ENCODE measurements at regions not wholly inside any gene's neighbourhood (a gene's known extent, or its start where the extent isn't known, plus 50 kb on each side); places are given as distances from the start of the nearest gene placed in this dataset.

- TF ChIP-seq CTCF (IDR thresholded peaks at IDR 0.05; ENCODE audit: insufficient read depth, low read length, missing control alignments), result no peak
- ChIA-PET CTCF (no interaction called here), POLR2A (no interaction called here)
- H3K4me3 ChIP-seq (ENCODE audit: low read depth, low read length), result no peak overlapping the region
- no peak for DNase-seq (ENCODE audit: low read depth, low spot score)
Observed at GRCh38 chr4:11194431-11194830, 234.3 kb downstream of the HS3ST1 start.

DNA sequence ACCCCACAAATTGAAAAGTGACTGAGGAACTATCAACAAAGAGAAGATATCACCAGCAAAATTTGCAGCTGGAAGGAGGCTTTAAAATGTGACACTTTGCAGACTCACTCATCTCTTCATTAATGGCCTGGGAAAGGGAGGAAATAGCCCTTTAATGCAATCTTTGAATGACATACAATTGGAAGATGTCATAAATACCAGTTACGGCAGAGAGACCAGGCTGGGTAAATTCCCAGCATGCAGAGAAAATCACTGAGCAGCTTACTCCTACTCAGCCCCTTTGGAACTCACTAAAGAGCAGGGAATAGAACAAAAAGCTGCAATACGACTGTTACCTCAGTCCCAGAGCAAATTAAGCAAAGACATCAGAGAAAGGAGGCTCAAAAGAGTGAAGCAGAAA, 238.9 kb downstream of the HS3ST1 start:
- DNase-seq (ENCODE audit: low read depth, low spot score), result no peak
- CTCF ChIA-PET, result no interaction called here
- H3K4me3 ChIP-seq (ENCODE audit: low read depth, low read length), result no peak overlapping the region
- POLR2A ChIA-PET, result no interaction called here
- TF ChIP-seq CTCF (IDR thresholded peaks at IDR 0.05; ENCODE audit: insufficient read depth, low read length, missing control alignments), result no peak

DNA sequence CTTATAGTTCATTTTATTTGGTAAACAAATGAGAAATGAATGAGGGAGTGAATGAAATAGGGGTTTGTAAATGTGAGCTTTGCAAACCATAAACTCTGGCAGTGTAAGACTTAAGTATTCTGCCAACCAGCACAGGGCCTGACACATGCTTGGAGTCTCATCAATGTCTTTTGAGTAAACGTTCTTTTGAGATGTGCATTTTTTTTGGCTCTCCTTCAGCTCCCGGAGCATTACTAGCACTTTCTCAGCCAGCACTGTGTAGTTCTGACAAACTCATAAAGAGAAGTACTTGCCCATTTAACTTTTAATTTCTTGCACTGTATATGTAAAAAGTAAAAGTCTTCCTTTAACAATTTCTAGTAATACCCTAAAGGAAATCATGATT, 245.3 kb downstream of the HS3ST1 start:
- no peak overlapping the region for H3K4me3 ChIP-seq (ENCODE audit: low read depth, low read length)
- no peak for DNase-seq (ENCODE audit: low read depth, low spot score)
- ChIA-PET POLR2A (no interaction called here), CTCF (no interaction called here)
- no peak for TF ChIP-seq CTCF (IDR thresholded peaks at IDR 0.05; ENCODE audit: insufficient read depth, low read length, missing control alignments)

DNA sequence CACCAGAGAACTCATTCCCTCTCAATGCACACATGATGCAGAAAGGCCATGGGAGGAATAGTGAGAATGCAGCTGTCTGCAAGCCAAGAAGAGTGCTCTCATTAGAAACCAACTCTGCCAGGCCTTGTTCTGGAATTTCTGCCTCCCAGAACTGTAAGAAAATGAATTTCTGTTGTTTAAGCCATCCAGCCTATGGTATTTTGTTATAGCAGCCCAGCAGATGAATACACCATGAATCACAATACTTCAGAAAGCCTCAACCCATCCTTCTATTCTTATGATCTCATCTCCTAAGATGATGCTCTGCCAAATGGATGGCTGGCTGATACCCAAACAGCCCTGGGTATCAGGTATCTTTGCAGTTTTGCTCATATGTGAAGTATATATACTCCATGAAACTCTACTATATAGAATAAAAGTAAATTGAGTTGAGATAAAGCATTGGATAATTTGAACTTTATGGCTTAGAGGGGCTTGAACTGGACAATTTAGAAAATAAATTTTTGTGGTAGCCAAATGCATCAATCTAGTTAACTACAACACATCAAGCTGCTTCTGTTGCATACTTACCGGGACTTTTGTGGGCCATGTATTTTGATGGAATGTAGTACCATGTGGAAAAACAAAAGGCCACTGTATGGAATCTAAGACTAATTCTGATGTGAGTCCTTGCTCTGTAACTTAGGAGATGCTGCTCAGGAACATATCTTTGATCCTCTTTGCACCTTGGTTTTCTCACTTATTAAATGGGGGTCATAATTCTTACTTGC, 245.9 kb downstream of the HS3ST1 start:
- CTCF ChIA-PET, result no interaction called here
- POLR2A ChIA-PET, result no interaction called here
- H3K4me3 ChIP-seq (ENCODE audit: low read depth, low read length), result no peak overlapping the region
- TF ChIP-seq CTCF (IDR thresholded peaks at IDR 0.05; ENCODE audit: insufficient read depth, low read length, missing control alignments), result no peak
- no peak for DNase-seq (ENCODE audit: low read depth, low spot score)

- no peak for TF ChIP-seq CTCF (IDR thresholded peaks at IDR 0.05; ENCODE audit: insufficient read depth, low read length, missing control alignments)
- ChIA-PET POLR2A (no interaction called here), CTCF (no interaction called here)
- no peak for DNase-seq (ENCODE audit: low read depth, low spot score)
- no peak overlapping the region for H3K4me3 ChIP-seq (ENCODE audit: low read depth, low read length)
Observed at GRCh38 chr4:11182031-11182430, 246.7 kb downstream of the HS3ST1 start.

DNA sequence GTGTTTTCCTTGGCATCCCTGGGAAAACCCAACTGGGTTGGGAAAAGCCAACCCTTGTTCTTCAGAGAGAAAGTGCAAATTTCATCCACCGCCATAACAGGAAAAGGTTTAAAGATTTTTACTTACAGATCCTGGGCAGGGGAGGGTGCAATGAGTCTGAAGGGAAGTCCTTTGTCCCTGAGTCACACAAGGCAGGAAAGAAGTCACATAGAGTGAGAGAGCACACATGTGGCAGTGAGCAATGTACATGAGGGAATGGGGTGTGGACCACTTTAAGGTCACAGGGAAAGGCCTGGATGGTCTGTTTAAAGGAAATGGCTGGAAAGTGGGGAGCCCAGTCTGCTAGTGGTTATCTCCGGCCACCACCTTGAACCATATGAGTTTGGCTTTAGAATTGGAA, 248.9 kb downstream of the HS3ST1 start:
- CTCF ChIA-PET, result no interaction called here
- POLR2A ChIA-PET, result no interaction called here
- TF ChIP-seq CTCF (IDR thresholded peaks at IDR 0.05; ENCODE audit: insufficient read depth, low read length, missing control alignments), result no peak
- DNase-seq (ENCODE audit: low read depth, low spot score), result no peak
- no peak overlapping the region for H3K4me3 ChIP-seq (ENCODE audit: low read depth, low read length)

Measured in AG04449 (cell line).